Esophagus squamous epithelium (tissue), 5 donors: ENCODE measurements at regions not wholly inside any gene's neighbourhood (a gene's known extent, or its start where the extent isn't known, plus 50 kb on each side); places are given as distances from the start of the nearest gene placed in this dataset.

Experiments used
- DNase-seq: peaks from one replicate; lab custom pipeline; 2025; lab: John Stamatoyannopoulos, UW
- H3K27ac ChIP-seq, 4 donors: fragments of 200-600 bp; sonication (generic); one replicate each; pipeline ENCODE4 v1.5.1; 2016 to 2019; ENCODE audit warnings: mild to moderate bottlenecking in 1 of 4
- H3K27me3 ChIP-seq, 4 donors: fragments of 200-600 bp; sonication (generic); 1 replicate in 3 of 4; 2 replicates in 1 of 4; pipeline versions ENCODE4 v1.5.1 to v1.6.0; 2017 to 2021; ENCODE audit warnings: antibody characterized with exemption in 1 of 4
- H3K36me3 ChIP-seq, 3 donors: fragments of 200-600 bp; sonication (generic); one replicate each; pipeline ENCODE4 v1.5.1; 2016 to 2019
- H3K4me1 ChIP-seq, 3 donors: fragments of 200-600 bp; sonication (generic); one replicate each; pipeline ENCODE4 v1.5.1; 2017 to 2019
- H3K4me3 ChIP-seq, 4 donors: fragments of 200-600 bp; sonication (generic); 1 replicate in 3 of 4; 2 replicates in 1 of 4; pipeline ENCODE4 v1.5.1; 2016 to 2019; ENCODE audit warnings: mild to moderate bottlenecking in 2 of 4, moderate library complexity in 1 of 4
- H3K9me3 ChIP-seq, 3 donors: fragments of 200-600 bp; sonication (generic); one replicate each; pipeline ENCODE4 v1.5.1; 2016 to 2019
- CTCF ChIP-seq, 6 experiments: fragments of 450-650 bp in 4 of 6; fragments of 200-600 bp in 2 of 6; sonication (generic) in 2 of 6; IDR thresholded peaks; one replicate each; pipeline ENCODE4 v1.5.1; 2016 to 2019; ENCODE audit warnings: antibody characterized with exemption in 6 of 6, mild to moderate bottlenecking in 4 of 6, moderate library complexity in 4 of 6
- POLR2A ChIP-seq, 4 donors: fragments of 450-650 bp; IDR thresholded peaks; one replicate each; pipeline ENCODE4 v1.6.1; 2017; ENCODE audit warnings: antibody characterized with exemption in 4 of 4, mild to moderate bottlenecking in 4 of 4, moderate library complexity in 3 of 4
- WGBS, 2 donors: methylation state at CpG; one replicate each; pipeline ENCODE4 v1.1.5; 2018; 5-methylcytosine and 5-hydroxymethylcytosine counted together
- intact Hi-C: fragments of 100-400 bp; cut with DNase I; formaldehyde crosslinking; loops from one replicate; pipeline ENCODE4 v1.15.0; 2022
- donor health status: DM: yes; HTN: yes; CAD: no.

- TF ChIP-seq POLR2A (IDR thresholded peaks at IDR 0.05) (no peak), CTCF (IDR thresholded peaks at IDR 0.05) (no peak)
- DNase-seq = no peak
These were observed 729.2 kb upstream of the FANCL start for GRCh38 chr2:58970365-58970764.

GRCh38 chr2:58968885-58969284 is 727.8 kb upstream of the FANCL start:
- TF ChIP-seq CTCF (IDR thresholded peaks at IDR 0.05) (no peak), POLR2A (IDR thresholded peaks at IDR 0.05) (no peak)
- intact Hi-C loops = no loop called here
- H3K36me3 ChIP-seq = no peaks in the 10 kb centered on the region
- no peaks in the 10 kb centered on the region for H3K9me3 ChIP-seq
- peaks cover 0 to 1% (median 0%) of the 10 kb centered on the region in 4 donors for H3K27me3 ChIP-seq
- no peak overlapping the region for H3K27ac ChIP-seq
- no peak overlapping the region for H3K4me3 ChIP-seq
- H3K4me1 ChIP-seq = no peaks in the 10 kb centered on the region
- 72 to 92% methylated on average over 2 of the region's 2 CpGs for WGBS, 2 donors
- DNase-seq = no peak

More at GRCh38 chr2:58970365-58970764, 729.2 kb upstream of the FANCL start:
- H3K4me1 ChIP-seq = no peaks in the 10 kb centered on the region
- H3K36me3 ChIP-seq = no peaks in the 10 kb centered on the region
- no peak overlapping the region for H3K27ac ChIP-seq
- WGBS, 2 donors = 66 to 74% methylated on average over 4 of the region's 4 CpGs
- H3K27me3 ChIP-seq = peaks cover 0 to 6% (median 0%) of the 10 kb centered on the region in 4 donors
- intact Hi-C loops = no loop called here
- H3K4me3 ChIP-seq = no peak overlapping the region
- no peaks in the 10 kb centered on the region for H3K9me3 ChIP-seq

- H3K9me3 ChIP-seq = no peaks in the 10 kb centered on the region
- H3K4me3 ChIP-seq = no peak overlapping the region
- H3K36me3 ChIP-seq = no peaks in the 10 kb centered on the region
- no peak overlapping the region for H3K27ac ChIP-seq
- no peak for TF ChIP-seq CTCF (IDR thresholded peaks at IDR 0.05)
- TF ChIP-seq POLR2A (IDR thresholded peaks at IDR 0.05) = no peak
- DNase-seq = no peak
- H3K4me1 ChIP-seq = no peaks in the 10 kb centered on the region
- 46 to 51% methylated on average over 5 of the region's 5 CpGs for WGBS, 2 donors
- H3K27me3 ChIP-seq = no peaks in the 10 kb centered on the region
- intact Hi-C loops = no loop called here
These were observed 726.6 kb upstream of the FANCL start for GRCh38 chr2:58967736-58968135.

- H3K27me3 ChIP-seq = no peaks in the 10 kb centered on the region
- WGBS, 2 donors = 60 to 68% methylated on average over 2 of the region's 2 CpGs
- H3K4me3 ChIP-seq = no peak overlapping the region
- no peak overlapping the region for H3K27ac ChIP-seq
- no peaks in the 10 kb centered on the region for H3K36me3 ChIP-seq
- no peaks in the 10 kb centered on the region for H3K4me1 ChIP-seq
- intact Hi-C loops = no loop called here
- H3K9me3 ChIP-seq = no peaks in the 10 kb centered on the region
- DNase-seq = no peak
- TF ChIP-seq POLR2A (IDR thresholded peaks at IDR 0.05) (no peak), CTCF (IDR thresholded peaks at IDR 0.05) (no peak)
These were observed 724.5 kb upstream of the FANCL start for GRCh38 chr2:58965602-58966001.

GRCh38 chr2:58959996-58960395 is 718.9 kb upstream of the FANCL start:
- H3K27ac ChIP-seq = no peak overlapping the region
- no peak for TF ChIP-seq POLR2A (IDR thresholded peaks at IDR 0.05)
- no peak for TF ChIP-seq CTCF (IDR thresholded peaks at IDR 0.05)
- H3K9me3 ChIP-seq = no peaks in the 10 kb centered on the region
- no peak overlapping the region for H3K4me3 ChIP-seq
- H3K27me3 ChIP-seq = no peaks in the 10 kb centered on the region
- H3K4me1 ChIP-seq = no peaks in the 10 kb centered on the region
- no peaks in the 10 kb centered on the region for H3K36me3 ChIP-seq
- 56 to 77% methylated on average over 4 to 8 of the region's 8 CpGs for WGBS, 2 donors
- intact Hi-C loops = no loop called here
- DNase-seq = no peak
